Peyer's patch (tissue), 4 donors: ENCODE measurements at regions not wholly inside any gene's neighbourhood (a gene's known extent, or its start where the extent isn't known, plus 50 kb on each side); places are given as distances from the start of the nearest gene placed in this dataset.

ENCODE experiments used
- DNase-seq, 3 donors: peaks; one replicate each; pipeline ENCODE4 v3.0.0-alpha.2; 2017 to 2019
- H3K27ac ChIP-seq, 4 donors: fragments of 200-600 bp; sonication (generic); one replicate each; pipeline ENCODE4 v1.5.1; 2016 to 2019
- H3K27me3 ChIP-seq, 2 donors: fragments of 200-600 bp; sonication (generic); one replicate each; pipeline ENCODE4 v1.5.1; 2019
- H3K36me3 ChIP-seq, 3 donors: fragments of 200-600 bp; sonication (generic); one replicate each; pipeline ENCODE4 v1.5.1; 2016 to 2019
- H3K4me1 ChIP-seq, 4 donors: fragments of 200-600 bp; sonication (generic); one replicate each; pipeline ENCODE4 v1.5.1; 2016 to 2019
- H3K4me3 ChIP-seq, 4 donors: fragments of 200-600 bp; sonication (generic); 1 replicate in 3 of 4; 2 replicates in 1 of 4; pipeline ENCODE4 v1.5.1; 2016 to 2019; ENCODE audit warnings: mild to moderate bottlenecking in 1 of 4
- H3K9me3 ChIP-seq, 4 donors: fragments of 200-600 bp; sonication (generic); one replicate each; pipeline ENCODE4 v1.5.1; 2016 to 2019; ENCODE audit warnings: mild to moderate bottlenecking in 1 of 4
- CTCF ChIP-seq, 6 experiments: fragments of 450-650 bp in 4 of 6; fragments of 200-600 bp in 2 of 6; sonication (generic) in 1 of 6; IDR thresholded peaks; one replicate each; pipeline ENCODE4 v1.5.1; 2017 to 2019; ENCODE audit warnings: antibody characterized with exemption in 6 of 6, mild to moderate bottlenecking in 3 of 6, moderate library complexity in 1 of 6
- POLR2A ChIP-seq, 2 donors: fragments of 450-650 bp; IDR thresholded peaks; one replicate each; pipeline ENCODE4 v1.5.1; 2017; ENCODE audit warnings: antibody characterized with exemption in 2 of 2, mild to moderate bottlenecking in 2 of 2, moderate library complexity in 2 of 2

GRCh38 chr7:41297166-41297565 is 405.7 kb downstream of the INHBA start:
- TF ChIP-seq POLR2A (IDR thresholded peaks at IDR 0.05), result no peak
- no peak for TF ChIP-seq CTCF (IDR thresholded peaks at IDR 0.05)
- Histone ChIP-seq H3K27ac (no peak overlapping the region), H3K4me1 (no peaks in the 10 kb centered on the region), H3K9me3 (no peaks in the 10 kb centered on the region), H3K27me3 (no peaks in the 10 kb centered on the region), H3K36me3 (no peaks in the 10 kb centered on the region), H3K4me3 (no peak overlapping the region)
- DNase-seq, result no peak

GRCh38 chr7:41295455-41295815 is 407.5 kb downstream of the INHBA start:
- Histone ChIP-seq H3K27ac (no peak overlapping the region), H3K9me3 (no peaks in the 10 kb centered on the region), H3K4me1 (no peaks in the 10 kb centered on the region), H3K4me3 (no peak overlapping the region), H3K36me3 (no peaks in the 10 kb centered on the region), H3K27me3 (no peaks in the 10 kb centered on the region)
- no peak for DNase-seq
- no peak for TF ChIP-seq CTCF (IDR thresholded peaks at IDR 0.05)
- TF ChIP-seq POLR2A (IDR thresholded peaks at IDR 0.05), result no peak

GRCh38 chr7:41294556-41295454 is 408.1 kb downstream of the INHBA start:
- TF ChIP-seq CTCF (IDR thresholded peaks at IDR 0.05), result no peak
- no peak for TF ChIP-seq POLR2A (IDR thresholded peaks at IDR 0.05)
- Histone ChIP-seq H3K27me3 (no peaks in the 10 kb centered on the region), H3K27ac (no peak overlapping the region), H3K4me3 (no peak overlapping the region), H3K4me1 (no peaks in the 10 kb centered on the region), H3K36me3 (no peaks in the 10 kb centered on the region), H3K9me3 (no peaks in the 10 kb centered on the region)
- no peak for DNase-seq

GRCh38 chr7:41292487-41292886 is 410.4 kb downstream of the INHBA start:
- no peaks in the 10 kb centered on the region for H3K27me3 ChIP-seq
- TF ChIP-seq POLR2A (IDR thresholded peaks at IDR 0.05) (no peak), CTCF (IDR thresholded peaks at IDR 0.05) (no peak)
- H3K9me3 ChIP-seq, result no peaks in the 10 kb centered on the region

GRCh38 chr7:41287559-41288335 is 415.1 kb downstream of the INHBA start:
- DNase-seq, result no peak
- Histone ChIP-seq H3K9me3 (no peaks in the 10 kb centered on the region), H3K27me3 (no peaks in the 10 kb centered on the region), H3K36me3 (no peaks in the 10 kb centered on the region), H3K27ac (no peak overlapping the region), H3K4me1 (no peaks in the 10 kb centered on the region), H3K4me3 (no peak overlapping the region)
- TF ChIP-seq POLR2A (IDR thresholded peaks at IDR 0.05), result no peak
- no peak for TF ChIP-seq CTCF (IDR thresholded peaks at IDR 0.05)

More at GRCh38 chr7:41292487-41292886, 410.4 kb downstream of the INHBA start:
- H3K27ac ChIP-seq, result no peak overlapping the region
- no peak for DNase-seq
- no peak overlapping the region for H3K4me3 ChIP-seq
- no peaks in the 10 kb centered on the region for H3K4me1 ChIP-seq
- no peaks in the 10 kb centered on the region for H3K36me3 ChIP-seq
